K562 (cell line): ENCODE measurements at regions not wholly inside any gene's neighbourhood (a gene's known extent, or its start where the extent isn't known, plus 50 kb on each side); places are given as distances from the start of the nearest gene placed in this dataset.

ENCODE experiments used
- ATAC-seq: fragments of 200-7000 bp; cut with Tn5 transposase; 3 replicates; pipeline ENCODE4 v1.9.1; 2020; ENCODE audit warnings: moderate library complexity
- BruUV-seq: library from RNA; stranded (reverse); fragments of 400-500 nt; replicated peaks from 2 replicates; lab custom pipeline; 2021; lab: Mats Ljungman, UMichigan
- CTCF ChIA-PET: fragments of 300-600 bp; formaldehyde crosslinking; extraction: SDS; loops from one replicate; lab custom pipeline; 2021; ENCODE audit warnings: low intra/inter-chr PET ratio; lab: Yijun Ruan, JAX
- POLR2A ChIA-PET: fragments of 300-600, 350-650 bp; sonication (Branson Sonifier 250); formaldehyde crosslinking; extraction: SDS; loops from one replicate; lab custom pipeline; 2021; ENCODE audit warnings: antibody characterized with exemption, inconsistent platforms; lab: Yijun Ruan, JAX
- DNase-seq, 4 experiments: peaks; one replicate each; pipeline versions ENCODE4 v3.0.0 to v3.0.0-alpha.2; 2011 to 2018; ENCODE audit warnings: low spot score in 3 of 4, mixed read lengths in 3 of 4; ENCODE audit errors: extremely low read depth in 1 of 4
- FAIRE-seq: peaks from 2 replicates; lab custom pipeline; 2011; peaks lifted over from hg19 to GRCh38; lab: Jason Lieb, UNC
- H2AFZ ChIP-seq: 2 replicates; pipeline ENCODE4 v1.6.0; 2011; ENCODE audit warnings: low read depth, low read length, control low read depth, inconsistent platforms
- H3K27ac ChIP-seq: fragments of 200-600 bp; 3 replicates; pipeline ENCODE4 v1.8.0; 2011; ENCODE audit warnings: low read depth, mild to moderate bottlenecking, control low read depth, inconsistent platforms, low read length, moderate library complexity, mixed read lengths; ENCODE audit errors: extremely low read depth
- H3K27me3 ChIP-seq, 2 experiments: fragments of 300-600 bp in 1 of 2; 2 replicates in 1 of 2; 3 replicates in 1 of 2; pipeline versions ENCODE4 v1.6.0 to v1.8.0; 2011; ENCODE audit warnings: inconsistent platforms in 2 of 2, low read length in 2 of 2, mild to moderate bottlenecking in 1 of 2, mixed read lengths in 1 of 2, moderate library complexity in 1 of 2; ENCODE audit not compliant: control insufficient read depth in 2 of 2, insufficient read depth in 2 of 2
- H3K36me3 ChIP-seq: fragments of 300-600 bp; 3 replicates; pipeline ENCODE4 v1.8.0; 2011; ENCODE audit warnings: mild to moderate bottlenecking, low read length, inconsistent platforms; ENCODE audit not compliant: control insufficient read depth, insufficient read depth
- H3K4me1 ChIP-seq, 2 experiments: fragments of 200-600 bp in 1 of 2; replicated peaks in 1 of 2; 2 replicates in 1 of 2; 3 replicates in 1 of 2; pipeline versions ENCODE4 v1.5.1 to v1.8.0; 2011; ENCODE audit warnings: inconsistent platforms in 2 of 2, low read length in 2 of 2, mild to moderate bottlenecking in 1 of 2, mixed read lengths in 1 of 2, moderate library complexity in 1 of 2; ENCODE audit not compliant: control insufficient read depth in 2 of 2, insufficient read depth in 2 of 2
- H3K4me2 ChIP-seq: 2 replicates; pipeline ENCODE4 v1.6.1; 2011; ENCODE audit warnings: low read length, control low read depth, inconsistent platforms, mixed read lengths; ENCODE audit not compliant: insufficient read depth
- H3K4me3 ChIP-seq: fragments of 200-600 bp; sonication (generic), shearing (Covaris generic); 2 replicates; pipeline ENCODE4 v1.5.1; 2016; ENCODE audit warnings: control low read depth, inconsistent platforms
- H3K79me2 ChIP-seq: fragments of 200-600 bp; 3 replicates; pipeline ENCODE4 v1.8.0; 2011; ENCODE audit warnings: low read length, inconsistent platforms; ENCODE audit not compliant: control insufficient read depth, insufficient read depth
- H3K9ac ChIP-seq, 2 experiments: 2 replicates each; pipeline versions ENCODE4 v1.6.0 to v1.6.1; 2011; ENCODE audit warnings: low read depth in 2 of 2, low read length in 2 of 2, control low read depth in 1 of 2, inconsistent platforms in 1 of 2, mild to moderate bottlenecking in 1 of 2, mixed read lengths in 1 of 2; ENCODE audit not compliant: insufficient read depth in 1 of 2
- H3K9me1 ChIP-seq: one replicate; pipeline ENCODE4 v1.6.0; 2011; ENCODE audit warnings: inconsistent platforms, mild to moderate bottlenecking, low read length, moderate library complexity; ENCODE audit not compliant: control insufficient read depth, insufficient read depth
- H3K9me3 ChIP-seq: replicated peaks from 2 replicates; pipeline ENCODE4 v1.5.1; 2011; ENCODE audit warnings: low read depth, low read length, inconsistent platforms; ENCODE audit not compliant: control insufficient read depth, insufficient read depth
- H4K20me1 ChIP-seq: replicated peaks from 2 replicates; pipeline ENCODE4 v1.6.1; 2011; ENCODE audit warnings: low read length, inconsistent platforms, mixed read lengths; ENCODE audit not compliant: control insufficient read depth, insufficient read depth
- BRF2 ChIP-seq: IDR thresholded peaks from 3 replicates; pipeline ENCODE4 v1.6.1; 2011; ENCODE audit warnings: borderline replicate concordance, mild to moderate bottlenecking; ENCODE audit not compliant: insufficient read length, insufficient read depth
- CC2D1A ChIP-seq: fragments of 450-650 bp; IDR thresholded peaks from 2 replicates; pipeline ENCODE4 v1.6.1; 2017; ENCODE audit warnings: mild to moderate bottlenecking
- CTCF ChIP-seq, 3 experiments: IDR thresholded peaks in 2 of 3; conservative IDR thresholded peaks in 1 of 3; 2 replicates each; pipeline ENCODE4 v1.5.1; 2011 to 2012; ENCODE audit warnings: low read length in 3 of 3, mild to moderate bottlenecking in 3 of 3, control low read depth in 2 of 3, improper control_type of control experiment in 1 of 3, inconsistent platforms in 1 of 3, low read depth in 1 of 3, mixed read lengths in 1 of 3, moderate library complexity in 1 of 3; ENCODE audit not compliant: insufficient read depth in 2 of 3
- KAT8 ChIP-seq: fragments of 450-650 bp; IDR thresholded peaks from 2 replicates; pipeline ENCODE4 v1.6.1; 2016; ENCODE audit warnings: low read depth, mild to moderate bottlenecking
- RAD51 ChIP-seq: fragments of 450-650 bp; IDR thresholded peaks from 2 replicates; pipeline ENCODE4 v1.7.1; 2016; ENCODE audit warnings: low read depth, mild to moderate bottlenecking, borderline replicate concordance
- RBM34 ChIP-seq: fragments of 200-400 bp; formaldehyde crosslinking; IDR thresholded peaks from 2 replicates; pipeline ENCODE4 v1.6.1; 2018; ENCODE audit warnings: low read length, borderline replicate concordance; ENCODE audit not compliant: insufficient read depth
- WGBS: fragments of 100-300 bp; shearing (Covaris generic); methylation state at CpG from one replicate; pipeline ENCODE4 v1.1.6; 2016; ENCODE audit warnings: low coverage, mixed read lengths; ENCODE audit not compliant: insufficient coverage; ENCODE audit errors: missing lambda C conversion rate; 5-methylcytosine and 5-hydroxymethylcytosine counted together
- in situ Hi-C: fragments of 300-500 bp; cut with MboI; formaldehyde crosslinking; loops from 4 replicates; pipeline ENCODE4 v1.15.0; 2018; ENCODE audit warnings: inconsistent platforms, mixed read lengths
- intact Hi-C: fragments of 100-400 bp; cut with micrococcal nuclease; formaldehyde crosslinking; loops from 2 replicates; pipeline ENCODE4 v1.14.2; 2022

GRCh38 chr5:41636605-41637004 lies 126.2 kb upstream of the PLCXD3 start:
- no peaks in the 10 kb centered on the region for H3K9me1 ChIP-seq
- no peaks in the 10 kb centered on the region for H3K79me2 ChIP-seq
- ChIA-PET POLR2A (no interaction called here), CTCF (no interaction called here)
- H3K36me3 ChIP-seq = no peaks in the 10 kb centered on the region
- H3K9ac ChIP-seq = no peak overlapping the region
- H3K4me3 ChIP-seq = no peak overlapping the region
- in situ Hi-C loops = no loop called here
- 0% methylated on average over 2 of the region's 2 CpGs for WGBS
- H3K27me3 ChIP-seq = no peaks in the 10 kb centered on the region
- no peak overlapping the region for H2AFZ ChIP-seq
- no peak overlapping the region for H3K4me2 ChIP-seq
- intact Hi-C loops = loop anchor here (10.0 kb wide), 1 partner anchor 732 kb away; the partner anchor contains the start of gene C7
- TF ChIP-seq RBM34 (no peak), CTCF (IDR thresholded peaks at IDR 0.05 in 2 of 3, conservative IDR thresholded peaks at IDR 0.05 in 1 of 3; ENCODE audit: insufficient read depth in 2 of 3, low read depth in 1 of 3, low read length in 3 of 3) (peak in 2 of 3 experiments; percentile 13 to 41; a peak in 2 of 6 replicates)
- peak; percentile 71 for FAIRE-seq
- DNase-seq = peak in 3 of 4 experiments; percentile 10 to 27 (median 23)
- peak; percentile 87 for ATAC-seq
- BruUV-seq = no TSS peak
- no peak overlapping the region for H3K27ac ChIP-seq
- H3K4me1 ChIP-seq = no peaks in the 10 kb centered on the region
- H4K20me1 ChIP-seq = no peaks in the 10 kb centered on the region
- no peaks in the 10 kb centered on the region for H3K9me3 ChIP-seq

GRCh38 chr5:41629897-41630296 lies 119.5 kb upstream of the PLCXD3 start:
- H3K79me2 ChIP-seq = no peaks in the 10 kb centered on the region
- WGBS = 0% methylated on average over 1 of the region's 1 CpG
- ATAC-seq (no peak), DNase-seq (no peak), FAIRE-seq (no peak)
- H3K4me2 ChIP-seq = no peak overlapping the region
- H4K20me1 ChIP-seq = no peaks in the 10 kb centered on the region
- no TSS peak for BruUV-seq
- no peak overlapping the region for H3K9ac ChIP-seq
- TF ChIP-seq CC2D1A (no peak), KAT8 (no peak), BRF2 (no peak), RAD51 (no peak)
- H3K4me1 ChIP-seq = no peaks in the 10 kb centered on the region
- no peaks in the 10 kb centered on the region for H3K27me3 ChIP-seq
- no peaks in the 10 kb centered on the region for H3K9me1 ChIP-seq
- no peak overlapping the region for H3K27ac ChIP-seq
- in situ Hi-C loops = no loop called here
- no peaks in the 10 kb centered on the region for H3K36me3 ChIP-seq
- H2AFZ ChIP-seq = no peak overlapping the region
- ChIA-PET CTCF (no interaction called here), POLR2A (no interaction called here)
- H3K4me3 ChIP-seq = no peak overlapping the region
- intact Hi-C loops = loop anchor here (10.0 kb wide), 1 partner anchor 725 kb away; the partner anchor contains the start of gene C7
- no peaks in the 10 kb centered on the region for H3K9me3 ChIP-seq
